SKM-1 (cell line): ENCODE measurements at regions not wholly inside any gene's neighbourhood (a gene's known extent, or its start where the extent isn't known, plus 50 kb on each side); places are given as distances from the start of the nearest gene placed in this dataset.
"Not testable (repeated sequence)": the region's sequence is repeated elsewhere in the genome, so short reads cannot be mapped to it uniquely, and the experiment has no call there.

Experiments used
- DNase-seq: peaks from one replicate; lab custom pipeline; 2025; ENCODE audit not compliant: unreplicated experiment; lab: John Stamatoyannopoulos, UW

DNA sequence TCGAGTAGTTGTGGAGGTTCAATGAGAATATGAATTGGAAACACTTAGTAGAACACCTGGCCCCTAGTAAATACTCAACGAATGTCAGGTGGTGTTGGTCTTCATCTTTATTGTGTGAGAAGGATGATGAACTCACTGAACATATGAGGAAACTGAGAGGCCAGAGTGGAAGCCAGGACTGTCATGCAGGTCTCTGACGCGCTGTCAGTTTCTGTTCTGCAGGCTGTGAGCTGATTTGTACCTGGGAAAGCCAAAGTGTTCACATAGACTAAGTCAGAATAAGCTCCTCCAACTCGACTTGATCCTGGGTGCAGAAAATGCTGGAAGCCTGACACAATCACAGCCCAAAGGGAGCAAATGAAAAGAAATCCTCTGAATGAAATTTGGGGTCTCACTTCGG, 222.2 kb downstream of the LY86 start:
- no peak for DNase-seq

- DNase-seq, result no peak
Observed at GRCh38 chr6:6811128-6812009, 222.8 kb downstream of the LY86 start.

GRCh38 chr6:6812427-6812826, 223.9 kb downstream of the LY86 start:
- DNase-seq, result no peak

DNA sequence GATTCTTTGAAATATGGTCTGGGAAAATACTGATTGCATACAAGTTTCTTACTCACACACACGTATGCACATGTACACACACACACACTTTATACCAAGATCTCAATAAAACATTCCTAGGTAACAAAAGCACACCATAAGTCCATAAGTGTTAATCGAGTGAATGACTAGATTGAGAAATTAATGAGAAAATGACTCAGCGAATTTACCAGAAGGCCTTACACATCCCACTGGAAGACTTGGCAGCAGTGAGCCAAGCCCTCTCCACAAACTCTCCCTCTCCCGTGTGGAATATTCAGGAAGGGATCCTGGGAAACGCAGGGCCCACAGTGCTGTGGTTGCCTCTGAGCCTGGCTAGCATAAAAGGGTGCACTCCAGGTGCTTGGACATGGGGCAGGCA, 227.2 kb downstream of the LY86 start:
- no peak for DNase-seq

- no peak for DNase-seq
Observed at GRCh38 chr6:6816716-6817115, 228.2 kb downstream of the LY86 start.

- no peak for DNase-seq
Observed at GRCh38 chr6:6818078-6818639, 229.6 kb downstream of the LY86 start.

DNA sequence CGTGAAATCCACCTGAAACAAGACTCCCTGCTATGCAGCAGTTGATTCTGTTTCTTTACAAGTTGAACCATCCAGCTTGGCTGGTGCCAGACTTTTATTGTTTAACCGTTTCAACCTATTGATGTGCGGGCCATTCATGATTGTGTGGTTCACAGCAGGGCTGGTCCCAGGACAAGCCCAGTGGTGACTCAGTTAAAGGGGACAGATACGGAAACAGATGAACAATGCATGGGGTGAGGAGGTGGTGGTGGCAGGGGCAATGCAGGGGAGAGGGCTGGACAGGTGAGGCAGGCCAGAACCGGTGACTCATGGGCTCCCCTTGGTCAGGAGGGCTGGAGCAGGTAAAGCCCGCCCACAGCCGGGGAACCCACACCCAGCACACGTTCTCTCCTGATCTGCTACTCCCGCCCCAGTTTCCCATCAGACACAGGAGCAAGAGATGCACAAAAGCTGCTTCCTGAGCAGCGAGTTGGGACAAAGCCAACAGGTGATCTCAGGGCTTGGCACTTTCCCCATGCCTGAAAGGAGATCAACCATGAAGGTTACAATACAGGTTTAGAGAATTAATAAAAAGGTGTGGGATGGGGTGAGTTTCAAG, 232.2 kb downstream of the LY86 start:
- DNase-seq, result no peak

DNA sequence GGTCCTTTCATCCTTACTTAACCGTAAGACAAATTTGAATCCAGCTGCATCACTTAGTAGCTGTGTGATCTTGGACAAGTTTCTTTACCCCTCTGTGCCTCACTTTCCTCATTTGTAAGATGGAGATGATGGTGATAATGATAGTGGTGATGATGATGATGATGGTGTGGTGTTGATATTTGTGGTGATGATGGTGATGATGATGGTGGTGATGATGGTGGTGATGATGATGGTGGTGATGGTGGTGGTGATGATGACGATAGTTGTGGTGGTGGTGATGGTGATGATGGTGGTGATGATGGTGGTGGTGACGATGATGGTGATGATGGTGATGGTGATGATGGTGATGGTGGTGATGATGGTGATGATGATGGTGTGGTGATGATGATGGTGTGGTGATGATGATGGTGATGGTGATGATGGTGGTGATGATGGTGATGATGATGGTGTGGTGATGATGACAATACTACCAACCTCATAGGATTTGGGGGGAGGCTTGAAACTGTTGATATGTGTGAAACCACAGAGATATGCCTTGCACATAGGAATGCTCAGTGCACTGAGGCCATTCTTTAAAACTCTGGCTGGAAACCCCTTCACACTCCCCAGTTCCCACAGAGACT, 233.2 kb downstream of the LY86 start:
- no peak for DNase-seq

DNA sequence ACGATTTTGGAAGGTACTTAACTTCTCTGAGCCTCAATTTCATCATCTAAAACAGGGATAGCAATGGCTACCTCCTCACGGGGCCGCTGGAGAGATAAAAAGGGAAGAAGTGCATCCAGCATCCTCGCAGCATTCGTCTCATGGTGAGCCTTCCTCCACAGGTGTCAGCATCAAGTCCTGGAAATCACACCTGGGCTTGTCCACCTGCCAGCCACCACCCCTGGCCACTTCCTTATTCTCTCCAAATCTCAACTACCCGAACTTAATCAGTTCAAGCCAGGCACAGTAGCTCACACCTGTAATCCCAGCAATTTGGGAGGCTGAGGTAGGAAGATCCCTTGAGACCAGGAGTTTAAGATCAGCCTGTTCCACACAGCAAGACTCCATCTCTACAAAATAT, 234.5 kb downstream of the LY86 start:
- no peak for DNase-seq

GRCh38 chr6:6823568-6824224, 235.2 kb downstream of the LY86 start:
- DNase-seq, result peak; percentile 22

GRCh38 chr6:6824381-6824780, 235.9 kb downstream of the LY86 start:
- no peak for DNase-seq

GRCh38 chr6:6825193-6825784, 236.8 kb downstream of the LY86 start:
- DNase-seq, result no peak

GRCh38 chr6:6826095-6826901, 237.8 kb downstream of the LY86 start:
- peak; percentile 73 for DNase-seq

GRCh38 chr6:6826961-6827360, 238.4 kb downstream of the LY86 start:
- no peak for DNase-seq

GRCh38 chr6:6829872-6830685, 241.6 kb downstream of the LY86 start:
- no peak for DNase-seq

- not testable (repeated sequence) for DNase-seq
Observed at GRCh38 chr6:6830686-6831063, 242.2 kb downstream of the LY86 start.

DNA sequence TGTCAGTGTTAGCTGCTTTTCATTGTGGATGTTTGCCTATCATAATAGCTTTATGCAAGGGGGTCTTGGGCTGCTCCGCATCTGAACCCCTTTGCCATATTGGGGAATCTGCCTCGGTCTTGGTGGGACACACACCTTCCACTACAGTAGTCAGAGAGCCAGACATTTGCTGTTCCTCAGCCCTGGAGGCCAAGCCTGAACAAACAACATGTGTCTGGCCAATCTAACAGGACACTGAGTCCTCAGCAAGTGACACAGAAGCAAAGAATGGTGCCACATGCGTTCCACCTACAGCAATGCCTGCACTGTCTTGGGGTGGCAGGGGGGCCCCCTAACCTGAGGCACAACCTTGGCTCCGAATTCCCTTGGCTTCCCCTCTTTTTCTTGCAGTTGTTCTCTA, 243.9 kb downstream of the LY86 start:
- DNase-seq, result no peak

DNA sequence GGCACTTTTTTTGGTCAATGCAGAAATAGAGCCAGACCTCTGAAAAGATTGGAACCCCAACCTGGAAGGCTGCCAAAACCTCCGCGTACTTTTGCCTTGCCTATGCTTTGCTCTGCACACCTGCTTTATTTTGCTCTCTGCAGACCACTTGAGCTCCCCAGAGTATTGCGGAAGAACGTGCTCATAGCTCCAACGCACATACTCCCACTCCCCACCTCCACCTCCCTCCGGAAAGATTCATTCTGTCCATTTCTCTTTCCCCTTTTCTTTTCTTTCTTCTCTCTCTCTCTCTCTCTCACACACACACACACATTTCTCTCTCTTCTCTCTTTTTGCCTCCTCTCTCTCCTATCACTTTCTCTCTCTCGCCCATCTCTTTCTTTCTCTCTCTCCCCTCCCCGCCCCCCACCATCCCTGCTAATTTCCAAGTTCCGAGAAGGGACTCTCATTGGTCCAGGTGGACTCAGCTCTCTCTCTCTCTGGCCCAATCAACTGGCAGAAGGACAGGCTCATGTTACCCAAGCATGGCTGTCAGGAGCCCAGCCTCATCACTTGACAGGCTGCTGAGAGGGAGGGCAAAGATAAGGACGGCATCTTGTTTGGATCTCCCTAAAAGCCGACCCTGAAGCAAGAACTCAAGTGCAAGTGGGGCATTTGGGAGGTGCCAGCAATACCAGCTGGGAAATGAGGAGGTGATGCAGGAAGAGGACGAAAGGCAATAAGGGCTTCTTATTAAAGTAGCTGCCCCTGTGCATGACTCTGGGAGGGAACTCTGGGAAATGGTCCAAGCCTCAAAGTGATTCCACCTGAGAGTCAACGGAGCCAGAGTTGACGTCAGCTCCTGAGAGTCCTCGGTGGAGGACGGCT, 246.1 kb downstream of the LY86 start:
- DNase-seq, result no peak

DNA sequence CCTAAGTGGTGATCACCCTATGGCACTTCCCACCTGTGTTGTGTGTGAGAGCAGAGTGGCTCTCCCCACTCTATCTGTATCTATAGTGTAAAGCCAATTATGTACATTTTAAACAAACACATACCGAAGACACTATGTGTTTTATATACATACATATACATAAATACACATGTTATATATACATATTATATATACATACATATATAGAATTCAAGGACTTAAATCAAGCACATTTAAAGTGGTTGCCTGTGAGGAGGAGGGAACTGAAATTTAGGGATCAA, 246.6 kb downstream of the LY86 start:
- no peak for DNase-seq
